ENCODE measurements at regions not wholly inside any gene's neighbourhood (a gene's known extent, or its start where the extent isn't known, plus 50 kb on each side); places are given as distances from the start of the nearest gene placed in this dataset.

DNA sequence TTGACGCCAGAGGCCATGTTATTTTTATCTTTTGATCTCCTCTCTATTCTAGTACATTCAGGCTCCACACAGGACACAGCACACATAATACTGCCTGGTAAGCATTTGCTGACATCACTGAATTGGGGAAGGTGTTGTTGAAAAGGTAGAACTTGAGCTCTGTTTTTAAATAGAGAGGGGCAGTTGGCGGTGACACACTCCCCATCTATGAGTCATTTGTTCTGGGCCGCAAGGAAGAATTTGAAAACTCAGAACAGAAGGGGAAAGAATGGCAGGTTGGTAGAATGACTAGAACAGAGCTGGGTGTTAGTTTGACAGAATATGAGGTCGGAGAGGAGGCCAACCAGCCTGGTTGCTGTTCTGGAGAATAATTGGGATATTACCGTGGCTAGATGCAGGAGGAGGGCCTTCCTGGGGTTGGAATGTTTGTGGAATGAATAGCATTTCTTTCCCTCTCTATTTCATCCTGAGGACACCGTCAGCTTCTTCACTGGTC lies 52.1 kb upstream of the ERRFI1 start:
- DNase-seq = no peak

DNA sequence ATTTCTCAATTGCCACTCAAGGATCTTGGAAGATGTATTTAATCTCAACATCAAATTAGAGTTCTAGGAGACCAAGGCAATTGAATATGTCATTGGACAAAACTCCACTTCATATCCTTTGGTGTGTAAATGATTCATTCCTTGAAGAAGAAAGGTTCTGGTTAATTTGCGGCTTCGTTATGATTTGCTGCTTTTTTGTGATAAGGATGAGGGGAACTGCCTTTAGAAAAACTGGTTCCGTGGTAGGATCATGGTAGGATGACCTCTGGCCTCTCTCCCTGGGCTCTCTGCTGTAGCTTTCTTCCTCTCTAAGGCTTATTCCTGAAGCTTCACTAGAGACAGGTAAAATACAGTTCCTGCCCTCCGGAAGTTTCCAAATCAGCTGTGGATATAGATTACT lies 51.5 kb upstream of the ERRFI1 start:
- no peak for DNase-seq

DNA sequence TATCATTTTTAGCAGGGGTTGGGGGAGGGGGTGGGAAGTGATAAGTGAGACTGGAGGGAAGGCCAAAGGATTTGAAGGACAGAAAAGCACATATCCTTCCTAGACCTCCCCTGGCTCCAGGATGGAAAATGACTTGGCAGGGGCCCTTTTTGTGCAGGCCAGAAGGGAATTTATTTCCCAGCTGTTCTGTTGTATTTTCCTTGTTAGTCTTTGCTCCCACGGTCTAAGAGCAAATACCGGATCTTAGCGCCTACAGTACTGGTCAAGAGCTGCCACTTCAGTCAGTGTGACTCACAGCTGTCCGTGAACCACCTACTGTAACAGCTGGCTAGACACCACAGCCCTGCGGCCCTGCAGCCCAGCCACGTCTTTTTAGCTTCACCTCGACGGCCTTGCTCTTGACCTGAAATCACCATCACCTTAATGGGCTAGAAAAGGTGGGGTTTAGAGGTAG lies 51.0 kb upstream of the ERRFI1 start:
- DNase-seq = no peak

DNA sequence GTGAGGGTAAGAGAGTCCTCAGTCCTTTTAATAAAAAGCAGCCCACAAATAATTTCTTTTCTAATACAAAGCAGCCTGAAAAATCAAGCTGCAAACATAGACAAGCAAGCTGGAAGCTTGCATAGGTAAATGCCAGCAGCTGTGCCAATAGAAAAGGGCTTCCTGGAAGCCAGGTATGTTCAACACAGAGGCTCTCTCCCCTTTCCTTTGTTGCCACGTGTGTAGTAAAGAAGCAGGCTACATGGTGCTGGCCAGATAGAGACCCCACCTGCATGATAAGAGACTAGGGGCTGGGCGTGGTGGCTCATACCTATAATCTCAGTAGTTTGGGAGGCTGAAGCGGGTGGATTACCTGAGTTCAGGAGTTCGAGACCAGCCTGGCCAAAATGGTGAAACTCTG lies 50.1 kb upstream of the ERRFI1 start:
- DNase-seq = no peak
